COLO668 (cell line): ENCODE measurements at regions not wholly inside any gene's neighbourhood (a gene's known extent, or its start where the extent isn't known, plus 50 kb on each side); places are given as distances from the start of the nearest gene placed in this dataset.
"Not testable (repeated sequence)": the region's sequence is repeated elsewhere in the genome, so short reads cannot be mapped to it uniquely, and the experiment has no call there.

Experiments
- DNase-seq: peaks from one replicate; lab custom pipeline; 2025; ENCODE audit not compliant: unreplicated experiment; lab: John Stamatoyannopoulos, UW

DNA sequence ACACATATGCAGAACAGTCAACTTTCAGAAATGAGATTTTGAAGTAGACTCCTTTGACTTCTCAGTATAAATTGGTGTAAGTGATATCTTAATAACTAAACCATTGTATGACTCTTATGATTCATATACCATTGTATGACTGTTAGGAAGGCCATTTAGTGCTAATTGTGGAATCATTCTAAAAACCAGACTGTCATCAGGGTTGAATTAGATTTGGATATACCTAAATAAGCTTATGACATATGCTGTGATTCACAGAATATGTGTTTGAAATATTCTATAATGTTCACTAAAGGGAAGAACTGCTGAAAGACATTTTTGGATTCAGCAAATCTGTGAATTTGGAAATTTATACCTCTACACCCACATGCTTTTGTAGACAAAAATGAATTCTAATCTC lies 438.1 kb downstream of the MDFIC start:
- no peak for DNase-seq

DNA sequence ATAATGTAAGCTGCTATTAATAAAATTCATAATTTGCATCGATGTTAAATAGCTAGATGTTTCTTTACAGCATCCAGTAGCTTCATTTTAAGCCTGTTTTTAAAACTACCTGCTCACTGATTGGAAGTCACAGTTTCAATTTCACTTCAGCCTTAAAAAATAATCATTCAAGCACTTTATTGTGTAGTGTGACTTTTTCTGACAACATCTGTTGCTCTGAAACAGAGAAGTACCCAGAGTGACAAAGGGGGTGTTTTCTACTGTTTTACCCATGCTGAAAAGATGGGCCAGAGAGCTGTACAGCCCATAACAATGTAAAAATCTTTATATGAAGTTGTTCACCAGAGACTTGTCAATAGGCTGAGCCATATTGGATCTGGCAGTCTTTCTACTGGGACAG lies 437.2 kb downstream of the MDFIC start:
- no peak for DNase-seq

DNA sequence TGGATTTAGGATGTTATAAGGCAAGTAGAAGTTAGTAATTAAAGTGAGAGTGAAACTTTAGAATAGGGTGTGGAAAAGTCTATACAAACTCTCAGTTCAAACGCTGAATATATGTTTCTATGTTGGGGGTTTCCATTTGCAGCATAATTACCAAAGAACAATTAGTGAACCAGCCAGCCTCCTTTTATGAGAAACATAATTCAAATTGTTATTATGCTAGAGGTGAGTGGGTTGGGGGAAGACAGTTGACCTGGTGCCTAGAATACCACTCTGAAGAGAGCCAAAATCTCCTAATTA lies 435.8 kb downstream of the MDFIC start:
- no peak for DNase-seq

- DNase-seq = peak; percentile 60
Observed at GRCh38 chr7:115356999-115357702, 435.3 kb downstream of the MDFIC start.

DNA sequence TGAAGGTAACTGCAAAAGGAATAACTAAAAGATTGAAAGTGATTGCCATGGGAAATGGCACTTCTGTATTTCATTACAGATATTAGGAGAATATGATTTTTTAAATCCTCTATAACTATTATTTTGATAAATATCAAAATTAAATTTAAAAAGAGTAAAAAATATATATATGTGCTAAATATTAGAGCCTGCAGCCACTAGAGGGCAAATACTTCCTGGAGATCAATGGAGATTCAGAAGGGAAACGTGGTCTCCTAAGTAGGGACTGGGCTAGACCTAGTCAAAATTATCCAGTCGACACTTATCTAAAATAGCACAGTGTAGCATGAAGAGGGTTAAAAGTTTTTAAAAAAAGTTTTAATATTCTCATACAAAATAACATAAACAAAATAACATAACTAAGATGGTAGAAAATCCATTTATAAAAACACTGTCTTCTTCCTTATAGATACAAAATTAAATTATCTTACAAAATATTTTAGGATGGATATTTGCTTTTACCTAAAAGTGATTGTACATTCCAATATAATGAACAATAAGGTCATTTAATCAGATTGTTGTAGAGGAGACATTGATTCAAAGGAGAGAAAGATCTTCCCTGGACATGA lies 434.3 kb downstream of the MDFIC start:
- DNase-seq = no peak

- no peak for DNase-seq
Observed at GRCh38 chr7:115354925-115355324, 433.0 kb downstream of the MDFIC start.

DNA sequence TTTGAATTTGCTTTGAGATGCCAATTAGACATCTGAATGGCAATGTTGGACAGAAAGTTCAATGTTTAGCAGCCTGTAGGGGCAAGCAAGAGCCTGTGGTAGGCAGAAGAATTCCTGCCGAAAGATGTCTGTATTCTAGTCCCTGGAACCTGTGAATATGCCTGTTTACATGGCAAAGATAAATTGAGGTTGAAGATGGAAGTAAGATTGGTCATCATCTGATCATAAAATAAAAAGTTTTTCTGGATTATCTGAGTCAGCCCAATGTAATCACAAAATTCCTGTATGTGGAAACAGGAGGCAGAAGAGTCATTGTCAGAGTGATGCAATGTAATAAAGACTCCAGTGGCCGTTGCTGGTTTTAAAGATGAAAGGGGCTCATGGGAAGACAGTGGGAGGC lies 430.5 kb downstream of the MDFIC start:
- no peak for DNase-seq

DNA sequence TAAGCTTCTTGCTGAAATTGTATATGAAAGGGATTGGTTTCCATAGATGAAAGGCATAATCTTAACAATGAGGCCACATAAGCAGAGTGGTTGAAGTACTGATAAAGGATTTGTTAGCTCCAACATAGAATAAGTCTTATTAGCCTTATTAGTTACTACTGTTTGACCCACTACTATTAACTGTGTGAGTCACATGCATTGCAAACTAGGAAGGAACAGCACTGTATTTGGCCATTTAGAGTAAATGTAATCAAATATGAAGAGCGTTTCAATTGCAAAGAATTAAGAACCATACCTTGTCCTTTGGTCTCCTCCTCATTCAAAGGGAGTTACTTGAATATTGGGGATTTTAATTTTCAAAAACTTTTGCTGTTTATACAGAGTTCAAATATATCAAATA lies 428.9 kb downstream of the MDFIC start:
- no peak for DNase-seq

DNA sequence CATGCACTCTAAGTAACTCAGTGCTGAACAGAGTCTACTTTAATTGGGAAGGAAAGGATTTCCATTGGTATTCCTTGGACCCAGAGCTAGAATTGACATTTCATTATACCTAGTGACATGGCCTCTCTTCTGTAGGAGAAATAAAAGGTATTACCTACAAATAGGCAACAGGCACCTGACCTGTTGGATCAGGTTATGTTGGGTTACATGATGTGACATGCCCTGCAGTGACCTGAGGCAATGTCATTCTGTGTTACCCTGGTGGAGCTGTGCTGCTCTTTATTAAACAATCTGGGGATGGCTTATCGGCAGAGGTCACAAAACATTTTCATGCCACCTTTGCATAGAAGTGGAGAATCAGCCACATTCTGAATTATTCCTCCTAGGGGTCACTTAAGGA lies 427.7 kb downstream of the MDFIC start:
- no peak for DNase-seq

GRCh38 chr7:115346685-115347084 lies 424.8 kb downstream of the MDFIC start:
- DNase-seq = no peak

- DNase-seq = no peak
Observed at GRCh38 chr7:115340828-115341227, 418.9 kb downstream of the MDFIC start.

GRCh38 chr7:115338016-115338415 lies 416.1 kb downstream of the MDFIC start:
- DNase-seq = no peak

DNA sequence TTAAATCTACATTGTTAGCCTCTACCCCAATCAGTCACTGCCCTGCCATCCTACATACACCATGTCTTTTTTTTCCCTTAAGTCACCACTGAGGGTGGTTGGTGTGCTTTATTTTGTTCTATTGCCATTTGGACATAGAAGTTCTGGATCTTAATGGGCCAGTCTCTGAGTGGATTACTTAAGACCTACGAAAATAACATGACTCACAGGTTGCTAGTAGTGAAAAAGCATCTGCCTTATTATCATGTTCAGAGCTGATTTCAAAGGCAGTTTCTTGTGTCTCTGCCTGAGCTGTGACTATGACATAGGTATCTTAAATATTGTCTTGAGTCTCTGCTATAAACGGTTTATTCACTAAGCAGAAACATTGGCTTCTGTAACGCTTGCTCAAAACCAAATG lies 410.8 kb downstream of the MDFIC start:
- no peak for DNase-seq

DNA sequence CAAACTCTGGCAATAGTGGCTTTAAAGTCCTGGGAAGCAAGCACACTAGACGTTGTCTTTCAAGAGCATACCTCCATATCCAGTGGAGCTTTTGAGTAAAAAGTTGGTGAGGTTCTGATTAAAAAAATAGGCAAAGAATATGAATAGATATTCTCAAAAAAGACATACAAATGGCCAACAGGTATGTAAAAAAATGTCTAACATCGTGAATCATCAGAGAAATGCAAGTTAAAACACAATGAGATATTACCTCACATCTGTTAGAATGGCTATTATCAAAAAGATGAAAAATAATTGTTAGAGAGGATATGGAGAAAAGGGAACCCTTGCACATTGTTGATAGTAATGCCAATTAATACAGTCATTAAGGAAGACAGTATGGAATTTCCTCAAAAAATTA lies 407.1 kb downstream of the MDFIC start:
- DNase-seq = no peak

DNA sequence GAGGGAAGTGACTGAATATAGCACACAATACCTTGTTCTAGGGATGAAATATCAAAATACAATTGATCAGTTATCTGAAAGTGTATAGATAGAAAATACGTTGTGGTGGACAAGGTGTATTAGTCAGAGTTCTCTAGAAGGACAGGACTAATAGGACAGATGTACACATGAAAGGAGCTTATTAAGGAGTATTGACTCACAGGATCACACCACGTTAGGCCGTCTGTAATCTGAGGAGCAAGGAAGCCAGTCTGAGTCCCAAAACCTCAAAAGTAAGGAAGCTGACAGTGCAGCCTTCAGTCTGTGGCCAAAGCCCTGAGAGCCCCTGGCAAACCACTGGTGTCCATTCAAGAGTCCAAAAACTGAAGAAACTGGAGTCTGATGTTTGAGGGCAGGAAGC lies 406.1 kb downstream of the MDFIC start:
- no peak for DNase-seq

DNA sequence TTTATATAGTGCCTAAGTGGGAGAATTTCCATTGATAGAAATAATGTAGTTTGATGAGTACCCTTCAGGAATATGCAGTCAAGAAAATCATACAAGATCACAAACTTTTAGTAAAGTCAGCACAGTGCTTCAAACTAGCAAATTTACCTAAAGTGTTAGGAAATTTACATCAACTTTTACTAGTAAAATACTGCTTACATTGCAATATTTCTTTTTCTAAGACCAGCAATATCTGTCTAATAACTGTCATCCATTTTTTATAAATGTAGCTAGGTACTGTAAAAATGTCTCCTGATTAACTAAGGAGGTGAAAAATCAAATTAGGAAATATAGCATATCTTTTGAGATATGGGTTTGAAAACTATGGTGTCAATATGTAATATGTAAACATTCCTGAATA lies 405.4 kb downstream of the MDFIC start:
- DNase-seq = no peak

DNA sequence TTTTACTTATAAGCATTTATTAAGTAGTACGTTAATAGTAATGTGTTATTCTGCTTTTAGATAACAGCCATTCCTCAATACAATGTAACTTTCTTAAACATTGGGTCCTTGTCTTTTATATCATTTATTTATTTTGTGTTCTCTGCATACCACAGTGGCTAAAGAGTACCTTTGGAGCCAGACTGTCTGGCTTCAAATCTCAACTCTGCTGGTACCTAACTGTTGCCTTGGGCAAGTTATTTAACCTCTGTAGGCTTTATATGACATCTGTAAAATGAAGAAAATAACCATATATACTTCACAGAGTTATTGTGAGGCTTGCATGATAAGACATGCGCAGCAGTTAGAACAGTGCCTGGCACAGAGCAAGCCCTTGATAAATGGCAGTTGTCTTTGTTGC lies 397.6 kb downstream of the MDFIC start:
- DNase-seq = no peak

- not testable (repeated sequence) for DNase-seq
Observed at GRCh38 chr7:115310316-115310715, 388.4 kb downstream of the MDFIC start.

- DNase-seq = no peak
Observed at GRCh38 chr7:115306586-115306985, 384.7 kb downstream of the MDFIC start.

DNA sequence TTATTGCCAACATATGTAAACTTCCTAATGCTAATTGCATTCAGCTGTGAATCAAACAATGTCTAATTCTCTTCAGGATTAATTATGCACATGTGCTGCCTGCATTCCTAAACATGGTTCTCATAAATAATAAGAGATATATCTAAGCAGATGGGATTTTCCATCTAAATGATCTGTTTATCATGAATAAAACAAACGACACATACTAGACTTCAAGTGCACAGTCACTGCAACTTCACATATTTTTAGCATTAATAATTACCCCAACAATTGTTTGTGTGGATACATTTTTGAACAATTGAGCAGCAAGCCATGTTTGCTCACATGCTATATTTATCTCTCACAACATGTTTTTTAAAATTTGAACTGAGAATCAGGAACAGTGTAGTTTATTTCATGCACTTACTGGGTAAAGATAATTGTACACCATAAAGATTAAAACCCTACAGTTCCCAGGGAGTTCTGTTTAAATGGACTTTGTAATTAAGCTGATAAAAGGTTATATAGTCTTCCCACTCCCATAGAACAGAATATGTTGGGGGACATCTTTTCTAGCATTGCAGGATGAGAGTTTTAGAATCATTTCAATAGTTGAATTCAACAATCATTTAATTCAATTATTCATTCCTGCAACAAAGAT lies 378.5 kb downstream of the MDFIC start:
- DNase-seq = no peak

DNA sequence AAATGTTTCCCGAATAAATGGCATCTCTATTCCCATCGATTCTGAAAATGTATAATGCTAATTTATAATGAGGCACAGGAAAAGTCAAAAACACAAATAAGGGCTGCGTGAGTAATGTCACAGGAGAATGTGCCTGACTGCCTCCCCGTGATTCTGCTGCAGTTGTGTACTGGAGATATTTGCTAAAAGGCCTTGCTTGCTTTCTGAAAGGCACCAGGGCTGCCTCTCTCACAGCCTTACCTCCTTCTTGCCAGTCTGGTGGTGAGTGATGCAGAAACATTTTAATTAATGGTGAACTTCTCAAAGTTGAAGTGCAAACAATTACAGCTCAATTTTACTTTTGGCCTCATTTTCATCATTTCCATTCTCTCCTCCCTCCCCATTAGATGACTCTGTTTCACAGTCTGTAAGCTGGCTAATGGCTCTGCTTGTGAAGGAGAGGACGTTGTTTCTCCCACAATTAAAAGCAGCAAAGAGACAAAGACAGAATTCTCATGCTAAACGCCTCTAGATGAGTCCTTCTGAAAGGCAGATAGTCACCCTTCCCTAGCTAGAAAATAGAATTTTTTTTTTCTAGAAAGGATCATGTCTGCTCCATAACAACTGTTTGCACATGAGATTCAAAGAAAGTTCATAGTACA lies 377.6 kb downstream of the MDFIC start:
- no peak for DNase-seq

GRCh38 chr7:115297656-115298055 lies 375.8 kb downstream of the MDFIC start:
- DNase-seq = no peak
